CD14-positive monocyte (primary cell): ENCODE measurements at regions not wholly inside any gene's neighbourhood (a gene's known extent, or its start where the extent isn't known, plus 50 kb on each side); places are given as distances from the start of the nearest gene placed in this dataset.
A peak's percentile ranks its signal among the peaks of the same experiment; 100 is the strongest.
"Not testable (repeated sequence)": the region's sequence is repeated elsewhere in the genome, so short reads cannot be mapped to it uniquely, and the experiment has no call there.

Experiments used
- DNase-seq, 3 donors: peaks; one replicate each; pipeline ENCODE4 v3.0.0-alpha.2; 2011 to 2022
- H2AFZ ChIP-seq: 2 replicates; pipeline ENCODE4 v1.6.0; 2012; ENCODE audit warnings: mild to moderate bottlenecking, low read depth, low read length, inconsistent platforms; ENCODE audit not compliant: insufficient read depth, poor library complexity, severe bottlenecking
- H3K27ac ChIP-seq, 2 donors: 1 replicate in 1 of 2; 2 replicates in 1 of 2; pipeline ENCODE4 v1.5.1; 2012 to 2013; ENCODE audit warnings: low read length in 2 of 2, control low read depth in 1 of 2, inconsistent platforms in 1 of 2, low read depth in 1 of 2, mild to moderate bottlenecking in 1 of 2
- H3K27me3 ChIP-seq, 2 donors: one replicate each; pipeline versions ENCODE4 v1.6.0 to v1.6.1; 2011 to 2013; ENCODE audit warnings: low read length in 2 of 2; ENCODE audit not compliant: control insufficient read depth in 2 of 2, insufficient read depth in 2 of 2
- H3K36me3 ChIP-seq, 2 donors: replicated peaks in 1 of 2; 1 replicate in 1 of 2; 2 replicates in 1 of 2; pipeline versions ENCODE4 v1.5.1 to v1.6.1; 2012 to 2013; ENCODE audit warnings: low read length in 2 of 2, control low read depth in 1 of 2, inconsistent platforms in 1 of 2, mild to moderate bottlenecking in 1 of 2; ENCODE audit not compliant: insufficient read depth in 2 of 2, control insufficient read depth in 1 of 2
- H3K4me1 ChIP-seq, 2 donors: 1 replicate in 1 of 2; 2 replicates in 1 of 2; pipeline versions ENCODE4 v1.5.1 to v1.6.1; 2012 to 2013; ENCODE audit warnings: low read length in 2 of 2, control low read depth in 1 of 2, inconsistent platforms in 1 of 2, mild to moderate bottlenecking in 1 of 2, moderate library complexity in 1 of 2; ENCODE audit not compliant: insufficient read depth in 2 of 2, control insufficient read depth in 1 of 2
- H3K4me2 ChIP-seq: replicated peaks from 2 replicates; pipeline ENCODE3; 2012; ENCODE audit warnings: low read length, moderate library complexity, mild to moderate bottlenecking; ENCODE audit not compliant: poor library complexity, severe bottlenecking; ENCODE audit errors: extremely low read depth
- H3K4me3 ChIP-seq, 3 experiments: fragments of 200-600 bp in 1 of 3; sonication (generic) in 1 of 3; replicated peaks in 1 of 3; 1 replicate in 2 of 3; 2 replicates in 1 of 3; pipeline ENCODE4 v1.5.1; 2011 to 2013; ENCODE audit warnings: low read length in 3 of 3, mild to moderate bottlenecking in 3 of 3, control low read depth in 2 of 3, low read depth in 2 of 3, inconsistent platforms in 1 of 3, moderate library complexity in 1 of 3
- H3K79me2 ChIP-seq: 2 replicates; pipeline ENCODE4 v1.6.0; 2012; ENCODE audit warnings: mild to moderate bottlenecking, control low read depth, inconsistent platforms, low read length, moderate library complexity; ENCODE audit not compliant: insufficient read depth
- H3K9ac ChIP-seq: 2 replicates; pipeline ENCODE4 v1.6.0; 2017; ENCODE audit warnings: low read length, mild to moderate bottlenecking; ENCODE audit not compliant: insufficient read depth, poor library complexity, severe bottlenecking
- H3K9me3 ChIP-seq, 2 donors: replicated peaks in 1 of 2; 1 replicate in 1 of 2; 2 replicates in 1 of 2; pipeline versions ENCODE4 v1.5.1 to v1.6.1; 2012 to 2013; ENCODE audit warnings: low read length in 2 of 2, control low read depth in 1 of 2; ENCODE audit not compliant: control insufficient read depth in 1 of 2, insufficient read depth in 1 of 2
- H4K20me1 ChIP-seq: 2 replicates; pipeline ENCODE4 v1.6.0; 2012; ENCODE audit warnings: mild to moderate bottlenecking, low read length, control low read depth, moderate library complexity; ENCODE audit not compliant: insufficient read depth
- H3K27ac Mint-ChIP-seq, 7 donors: one replicate each; pipeline ENCODE4 v1.8.0; 2020; ENCODE audit warnings: mild to moderate bottlenecking in 7 of 7, mixed read lengths in 7 of 7, moderate library complexity in 6 of 7, inconsistent platforms in 2 of 7
- H3K27me3 Mint-ChIP-seq, 3 donors: one replicate each; pipeline ENCODE4 v1.8.0; 2021 to 2022; ENCODE audit warnings: low read depth in 3 of 3, mild to moderate bottlenecking in 3 of 3, mixed read lengths in 3 of 3, moderate library complexity in 3 of 3, inconsistent platforms in 1 of 3
- H3K36me3 Mint-ChIP-seq, 2 donors: one replicate each; pipeline ENCODE4 v1.8.0; 2020; ENCODE audit warnings: mixed read lengths in 2 of 2, inconsistent platforms in 1 of 2, mild to moderate bottlenecking in 1 of 2
- H3K4me1 Mint-ChIP-seq: one replicate; pipeline ENCODE4 v1.8.0; 2020; ENCODE audit warnings: mild to moderate bottlenecking, mixed read lengths
- H3K4me3 Mint-ChIP-seq, 2 donors: one replicate each; pipeline ENCODE4 v1.8.0; 2020; ENCODE audit warnings: mild to moderate bottlenecking in 2 of 2, mixed read lengths in 2 of 2, moderate library complexity in 1 of 2
- H3K9me3 Mint-ChIP-seq, 7 donors: one replicate each; pipeline ENCODE4 v1.8.0; 2020 to 2022; ENCODE audit warnings: mixed read lengths in 7 of 7, mild to moderate bottlenecking in 6 of 7, moderate library complexity in 6 of 7, inconsistent platforms in 2 of 7
- WGBS: methylation state at CpG from one replicate; pipeline ENCODE4 v1.1.5; 2013; ENCODE audit warnings: missing lambda C conversion rate; ENCODE audit not compliant: insufficient coverage; 5-methylcytosine and 5-hydroxymethylcytosine counted together
- intact Hi-C, 2 donors: fragments of 100-400 bp; cut with micrococcal nuclease; formaldehyde crosslinking; loops; one replicate each; pipeline versions ENCODE4 v1.15.0 to v1.15.1; 2023

DNA sequence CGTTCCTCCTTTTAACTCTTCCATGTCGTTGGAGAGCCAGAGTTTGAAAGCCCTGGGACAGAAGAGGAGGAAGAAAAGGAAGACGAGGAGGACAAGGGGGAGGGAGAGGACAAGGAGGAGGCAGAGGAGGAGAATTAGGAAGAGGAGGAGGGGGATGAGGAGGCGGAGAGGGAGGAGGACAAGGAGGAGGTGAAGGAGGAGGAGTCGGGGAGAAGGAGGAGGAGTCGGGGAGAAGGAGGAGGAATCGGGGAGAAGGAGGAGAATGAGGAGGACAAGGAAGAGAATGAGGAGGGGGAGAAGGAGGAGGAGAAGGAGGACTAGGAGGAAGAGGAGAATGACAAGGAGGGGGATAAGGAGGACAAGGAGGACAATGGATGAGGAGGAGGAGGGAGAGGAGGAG, 325.7 kb downstream of the CACNA1B start:
- H3K27me3 Mint-ChIP-seq, H3K4me3 ChIP-seq, H3K4me2 ChIP-seq, H3K9ac ChIP-seq, H3K9me3 Mint-ChIP-seq, H3K36me3 ChIP-seq, DNase-seq, H3K27ac ChIP-seq, H3K36me3 Mint-ChIP-seq, H3K4me1 ChIP-seq, H3K9me3 ChIP-seq, H3K27me3 ChIP-seq, H3K4me1 Mint-ChIP-seq, H3K79me2 ChIP-seq, H4K20me1 ChIP-seq, H3K4me3 Mint-ChIP-seq, intact Hi-C loops, H2AFZ ChIP-seq: not testable (repeated sequence)
- WGBS = 78% methylated on average over 4 of the region's 7 CpGs
- H3K27ac Mint-ChIP-seq = peak overlapping the region in 1 of 7 donors; percentile 44

DNA sequence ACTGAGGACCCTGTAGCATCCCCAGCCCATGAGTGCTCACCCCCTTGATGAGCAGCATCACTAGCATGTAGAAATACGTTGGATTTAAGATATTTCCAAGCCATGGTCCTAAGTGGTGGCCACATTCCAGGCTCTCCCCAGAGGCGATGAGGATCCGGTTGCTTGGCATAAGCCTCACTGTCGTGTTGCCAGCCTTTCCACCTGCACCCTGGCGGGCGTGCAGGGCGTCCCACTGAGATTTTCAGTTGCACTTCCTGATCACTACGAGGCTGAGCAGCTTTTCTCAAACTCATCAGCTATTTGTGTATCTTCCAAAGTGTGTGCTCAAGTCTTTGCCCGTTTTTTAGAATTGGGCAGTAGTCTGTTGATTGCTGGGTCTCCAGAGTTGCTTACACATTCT, 326.3 kb downstream of the CACNA1B start:
- H3K36me3 Mint-ChIP-seq, H3K4me3 ChIP-seq, H4K20me1 ChIP-seq, H3K4me1 Mint-ChIP-seq, H3K9me3 ChIP-seq, H3K27me3 ChIP-seq, H2AFZ ChIP-seq, H3K9me3 Mint-ChIP-seq, H3K9ac ChIP-seq, H3K4me3 Mint-ChIP-seq, H3K4me1 ChIP-seq, intact Hi-C loops, H3K27me3 Mint-ChIP-seq, H3K27ac Mint-ChIP-seq, H3K36me3 ChIP-seq, H3K4me2 ChIP-seq, H3K79me2 ChIP-seq, H3K27ac ChIP-seq, DNase-seq: not testable (repeated sequence)
- WGBS = 82% methylated on average over 6 of the region's 9 CpGs

DNA sequence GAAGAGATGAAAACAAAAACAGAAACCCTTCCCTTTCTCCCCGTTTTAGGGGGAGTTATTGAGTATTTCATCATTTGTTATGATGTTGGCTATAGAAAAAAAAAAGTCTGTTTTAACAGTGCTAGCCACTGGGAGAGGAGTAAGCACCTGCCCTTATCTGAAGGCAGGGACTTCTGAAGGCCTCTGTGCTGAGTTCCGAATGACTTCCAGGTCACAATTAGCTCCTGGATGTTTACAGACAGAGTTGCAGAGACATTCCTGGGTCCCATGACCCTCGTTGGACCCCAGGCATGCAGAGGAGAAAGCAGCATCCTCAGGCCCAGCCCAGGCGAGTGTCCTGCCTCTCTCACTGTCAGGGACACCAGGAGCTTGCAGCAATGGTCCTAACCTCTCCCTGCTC, 328.5 kb downstream of the CACNA1B start:
- H3K36me3 ChIP-seq, H3K4me3 ChIP-seq, H4K20me1 ChIP-seq, H3K27ac ChIP-seq, H3K4me3 Mint-ChIP-seq, H3K36me3 Mint-ChIP-seq, H3K4me2 ChIP-seq, H3K27me3 ChIP-seq, H3K9me3 Mint-ChIP-seq, H3K9me3 ChIP-seq, H3K9ac ChIP-seq, H3K79me2 ChIP-seq, intact Hi-C loops, H2AFZ ChIP-seq, H3K27me3 Mint-ChIP-seq, DNase-seq, H3K27ac Mint-ChIP-seq: not testable (repeated sequence)
- peaks cover 15 to 17% of the 10 kb centered on the region in 2 donors for H3K4me1 ChIP-seq
- peaks cover 19% of the 10 kb centered on the region for H3K4me1 Mint-ChIP-seq
- 100% methylated on average over 1 of the region's 4 CpGs for WGBS

DNA sequence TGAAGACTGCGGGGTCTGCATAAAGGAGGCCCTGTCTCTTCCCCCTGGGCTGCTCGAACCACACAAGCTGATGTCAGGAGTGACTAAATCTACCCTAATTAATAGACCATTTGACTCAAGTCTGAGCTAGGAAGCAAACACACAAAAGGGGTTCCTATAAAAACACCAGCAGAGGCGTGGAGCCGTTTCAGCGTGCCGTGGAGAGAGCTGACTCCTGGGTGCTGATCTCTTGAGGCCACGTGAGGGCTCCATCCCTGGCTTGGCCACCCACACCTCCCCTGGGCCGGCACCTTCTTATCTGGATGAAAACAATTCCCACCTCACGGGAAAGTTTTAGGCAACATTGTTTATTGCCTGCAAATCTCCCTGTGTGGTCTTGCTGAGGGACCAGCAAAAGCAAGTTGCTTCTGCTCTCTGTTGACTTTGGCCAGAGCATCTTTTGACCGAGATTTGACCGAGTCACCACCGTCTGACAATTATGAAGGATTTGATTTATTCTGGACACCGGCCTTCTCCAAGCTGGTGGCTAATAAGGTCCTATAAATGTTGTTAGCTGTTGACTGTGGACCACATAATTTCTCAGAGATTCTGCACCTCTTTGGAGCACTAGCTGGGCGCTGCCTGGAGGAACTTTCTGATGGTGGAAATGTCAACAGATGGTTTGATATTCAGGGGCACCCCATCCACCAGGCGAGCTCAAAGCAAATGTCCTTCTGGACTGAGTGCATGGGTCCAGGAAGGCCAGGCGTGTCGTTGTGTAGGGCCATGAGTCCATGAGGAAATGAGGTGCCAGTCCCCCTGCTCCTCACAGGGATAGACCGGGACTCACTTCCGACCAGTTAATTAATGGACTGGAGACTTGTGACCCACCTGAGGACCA, 330.0 kb downstream of the CACNA1B start:
- H3K27ac ChIP-seq, DNase-seq, H3K79me2 ChIP-seq, H3K9me3 Mint-ChIP-seq, H3K27ac Mint-ChIP-seq, H2AFZ ChIP-seq, H3K9me3 ChIP-seq, H3K36me3 Mint-ChIP-seq, H3K27me3 Mint-ChIP-seq, H3K36me3 ChIP-seq, H3K9ac ChIP-seq, H3K4me2 ChIP-seq, H3K4me3 ChIP-seq, H4K20me1 ChIP-seq, intact Hi-C loops, H3K4me3 Mint-ChIP-seq, H3K27me3 ChIP-seq: not testable (repeated sequence)
- 93% methylated on average over 5 of the region's 19 CpGs for WGBS
- H3K4me1 Mint-ChIP-seq = peaks cover 32% of the 10 kb centered on the region
- peaks cover 26 to 30% of the 10 kb centered on the region in 2 donors for H3K4me1 ChIP-seq
